ENCODE measurements at regions not wholly inside any gene's neighbourhood (a gene's known extent, or its start where the extent isn't known, plus 50 kb on each side); places are given as distances from the start of the nearest gene placed in this dataset.
"Not testable (repeated sequence)": the region's sequence is repeated elsewhere in the genome, so short reads cannot be mapped to it uniquely, and the experiment has no call there.

- DNase-seq (no peak), ATAC-seq (replicated peaks) (no peak)
- Mint-ChIP-seq H3K9me3 (peaks cover 0 to 5% of the 10 kb centered on the region in 2 donors), H3K4me3 (no peak overlapping the region), H3K27ac (no peak overlapping the region), H3K36me3 (no peaks in the 10 kb centered on the region), H3K4me1 (no peaks in the 10 kb centered on the region), H3K27me3 (no peaks in the 10 kb centered on the region)
Measured at GRCh38 chr4:127006446-127006877, 626.3 kb upstream of the INTU start.

GRCh38 chr4:127007305-127007704, 625.5 kb upstream of the INTU start:
- Mint-ChIP-seq H3K36me3 (no peaks in the 10 kb centered on the region), H3K4me1 (no peaks in the 10 kb centered on the region), H3K9me3 (peaks cover 0 to 5% of the 10 kb centered on the region in 2 donors), H3K4me3 (no peak overlapping the region), H3K27me3 (no peaks in the 10 kb centered on the region), H3K27ac (no peak overlapping the region)
- no peak for ATAC-seq (replicated peaks)
- DNase-seq, result no peak

GRCh38 chr4:127012549-127012948, 620.2 kb upstream of the INTU start:
- Mint-ChIP-seq H3K27me3 (no peaks in the 10 kb centered on the region), H3K9me3 (peaks cover 0 to 5% of the 10 kb centered on the region in 2 donors), H3K27ac (no peak overlapping the region), H3K4me3 (no peak overlapping the region), H3K4me1 (no peaks in the 10 kb centered on the region), H3K36me3 (no peaks in the 10 kb centered on the region)
- DNase-seq, result no peak
- ATAC-seq (replicated peaks), result no peak

- Mint-ChIP-seq H3K9me3 (no peaks in the 10 kb centered on the region), H3K4me3 (no peak overlapping the region), H3K36me3 (no peaks in the 10 kb centered on the region), H3K27me3 (no peaks in the 10 kb centered on the region), H3K27ac (no peak overlapping the region), H3K4me1 (no peaks in the 10 kb centered on the region)
- no peak for DNase-seq
- ATAC-seq (replicated peaks), result no peak
Measured at GRCh38 chr4:127015667-127016117, 617.1 kb upstream of the INTU start.

GRCh38 chr4:127018381-127018780, 614.4 kb upstream of the INTU start:
- Mint-ChIP-seq H3K9me3 (no peaks in the 10 kb centered on the region), H3K4me3 (no peak overlapping the region), H3K27me3 (no peaks in the 10 kb centered on the region), H3K36me3 (no peaks in the 10 kb centered on the region), H3K4me1 (no peaks in the 10 kb centered on the region), H3K27ac (no peak overlapping the region)
- DNase-seq, result no peak
- no peak for ATAC-seq (replicated peaks)

DNA sequence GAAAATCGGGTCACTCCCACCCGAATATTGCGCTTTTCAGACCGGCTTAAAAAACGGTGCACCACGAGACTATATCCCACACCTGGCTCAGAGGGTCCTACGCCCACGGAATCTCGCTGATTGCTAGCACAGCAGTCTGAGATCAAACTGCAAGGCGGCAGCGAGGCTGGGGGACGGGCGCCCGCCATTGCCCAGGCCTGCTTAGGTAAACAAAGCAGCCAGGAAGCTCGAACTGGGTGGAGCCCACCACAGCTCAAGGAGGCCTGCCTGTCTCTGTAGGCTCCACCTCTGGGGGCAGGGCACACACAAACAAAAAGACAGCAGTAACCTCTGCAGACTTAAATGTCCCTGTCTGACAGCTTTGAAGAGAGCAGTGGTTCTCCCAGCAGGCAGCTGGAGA, 611.9 kb upstream of the INTU start:
- not testable (repeated sequence) for ATAC-seq (replicated peaks); H3K4me1 Mint-ChIP-seq; H3K4me3 Mint-ChIP-seq; H3K9me3 Mint-ChIP-seq; H3K27me3 Mint-ChIP-seq; H3K27ac Mint-ChIP-seq; H3K36me3 Mint-ChIP-seq; DNase-seq

GRCh38 chr4:127036296-127036695, 596.5 kb upstream of the INTU start:
- DNase-seq (no peak), ATAC-seq (replicated peaks) (no peak)
- Mint-ChIP-seq H3K36me3 (no peaks in the 10 kb centered on the region), H3K27me3 (no peaks in the 10 kb centered on the region), H3K4me3 (no peak overlapping the region), H3K9me3 (peaks cover 0 to 4% of the 10 kb centered on the region in 2 donors), H3K27ac (no peak overlapping the region), H3K4me1 (no peaks in the 10 kb centered on the region)

GRCh38 chr4:127045861-127046260, 586.9 kb upstream of the INTU start:
- H3K4me3 Mint-ChIP-seq, result no peak overlapping the region
- ATAC-seq (replicated peaks) (no peak), DNase-seq (no peak)
- H3K36me3 Mint-ChIP-seq, result no peaks in the 10 kb centered on the region
- H3K27me3 Mint-ChIP-seq, result no peaks in the 10 kb centered on the region
- peaks cover 4 to 6% of the 10 kb centered on the region in 2 donors for H3K9me3 Mint-ChIP-seq
- no peak overlapping the region for H3K27ac Mint-ChIP-seq
- H3K4me1 Mint-ChIP-seq, result no peaks in the 10 kb centered on the region

DNA sequence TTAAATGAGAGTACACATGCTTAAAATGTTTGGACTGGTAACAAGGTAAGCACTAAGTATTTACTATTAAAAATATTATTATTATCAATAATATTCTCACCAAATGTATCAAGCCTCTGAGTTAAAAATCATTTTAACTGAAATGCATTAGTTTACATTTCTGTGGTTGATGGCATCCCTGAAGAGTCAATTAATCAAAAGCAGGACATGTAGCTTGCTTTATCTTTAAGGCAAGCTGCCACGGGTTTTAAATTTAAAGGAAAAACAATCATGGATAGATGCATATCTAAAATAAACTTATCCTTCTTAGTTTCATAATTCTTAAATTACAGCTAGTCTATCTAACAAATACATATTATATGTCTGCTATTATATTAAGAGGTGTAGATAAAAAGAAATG, 584.8 kb upstream of the INTU start:
- H3K27me3 Mint-ChIP-seq, result no peaks in the 10 kb centered on the region
- H3K4me1 Mint-ChIP-seq, result no peaks in the 10 kb centered on the region
- ATAC-seq (replicated peaks) (no peak), DNase-seq (no peak)
- no peak overlapping the region for H3K27ac Mint-ChIP-seq
- peaks cover 0 to 3% of the 10 kb centered on the region in 2 donors for H3K9me3 Mint-ChIP-seq
- no peak overlapping the region for H3K4me3 Mint-ChIP-seq
- no peaks in the 10 kb centered on the region for H3K36me3 Mint-ChIP-seq

GRCh38 chr4:127048376-127049044, 584.2 kb upstream of the INTU start:
- Mint-ChIP-seq H3K27me3 (no peaks in the 10 kb centered on the region), H3K4me1 (no peaks in the 10 kb centered on the region), H3K27ac (no peak overlapping the region), H3K4me3 (no peak overlapping the region), H3K9me3 (peaks cover 0 to 3% of the 10 kb centered on the region in 2 donors), H3K36me3 (no peaks in the 10 kb centered on the region)
- DNase-seq, result no peak
- no peak for ATAC-seq (replicated peaks)

DNA sequence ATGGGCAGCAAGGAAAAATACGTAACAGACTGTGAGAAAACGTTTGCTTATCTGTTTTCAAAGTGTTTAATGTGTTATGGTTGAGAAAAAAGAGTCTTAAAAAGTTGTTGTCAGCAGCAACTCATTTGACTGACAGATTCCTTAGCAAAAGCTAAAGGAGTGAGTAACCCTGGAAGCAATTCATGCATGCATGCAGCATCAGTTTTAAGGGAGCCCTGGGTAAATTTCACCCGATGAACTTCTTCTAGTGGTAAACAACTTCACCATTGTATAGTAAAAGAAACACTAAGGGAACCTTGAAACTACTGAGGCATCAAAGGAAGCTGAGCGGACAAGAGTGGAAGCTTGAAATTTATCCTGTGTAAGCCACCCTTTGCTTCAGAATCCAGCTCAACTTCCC, 583.2 kb upstream of the INTU start:
- Mint-ChIP-seq H3K27me3 (no peaks in the 10 kb centered on the region), H3K4me3 (no peak overlapping the region), H3K9me3 (peaks cover 0 to 3% of the 10 kb centered on the region in 2 donors), H3K4me1 (no peaks in the 10 kb centered on the region), H3K36me3 (no peaks in the 10 kb centered on the region), H3K27ac (no peak overlapping the region)
- no peak for DNase-seq
- no peak for ATAC-seq (replicated peaks)

DNA sequence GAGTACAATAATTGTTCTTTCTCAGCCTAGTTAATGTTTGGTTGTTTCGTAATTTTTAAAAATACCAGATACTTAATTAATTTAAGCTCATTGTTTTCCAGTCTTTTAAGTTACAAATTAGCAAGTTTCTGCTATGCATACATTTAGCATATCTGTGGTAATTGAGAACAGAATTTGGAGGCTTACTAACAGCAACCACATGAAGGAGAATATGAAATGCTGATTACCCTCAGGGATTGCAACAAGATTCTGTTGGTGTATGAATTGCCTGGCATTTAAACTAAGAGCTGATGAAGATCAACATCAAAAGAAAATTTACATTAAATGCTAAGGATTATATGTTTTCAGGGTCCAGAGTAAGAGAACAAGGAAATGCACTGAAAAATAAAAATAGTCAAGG, 580.0 kb upstream of the INTU start:
- ATAC-seq (replicated peaks) (no peak), DNase-seq (no peak)
- H3K27me3 Mint-ChIP-seq, result no peaks in the 10 kb centered on the region
- no peak overlapping the region for H3K27ac Mint-ChIP-seq
- H3K9me3 Mint-ChIP-seq, result peaks cover 9 to 12% of the 10 kb centered on the region in 2 donors
- H3K36me3 Mint-ChIP-seq, result peaks cover 0 to 2% of the 10 kb centered on the region in 2 donors
- no peaks in the 10 kb centered on the region for H3K4me1 Mint-ChIP-seq
- no peak overlapping the region for H3K4me3 Mint-ChIP-seq

DNA sequence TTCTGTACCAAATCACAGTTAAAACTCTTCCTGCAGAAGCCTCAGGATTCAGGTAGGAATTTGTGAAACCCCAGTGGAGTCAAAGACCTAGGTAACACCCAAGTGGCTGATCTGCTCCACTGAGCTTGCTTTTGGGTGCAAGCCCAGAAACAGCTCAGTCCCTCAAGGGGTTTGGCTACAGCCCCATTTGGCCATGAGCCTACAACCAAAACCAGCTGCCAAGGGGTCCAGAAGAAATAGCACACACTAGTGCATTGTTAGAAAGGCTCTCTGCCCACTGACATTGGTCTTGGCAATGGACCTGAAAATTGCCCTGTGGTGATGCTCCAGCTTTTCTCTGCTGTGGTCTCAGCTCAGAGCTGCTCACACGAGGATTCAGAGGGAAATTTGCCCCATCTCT, 577.4 kb upstream of the INTU start:
- Mint-ChIP-seq H3K27me3 (no peaks in the 10 kb centered on the region), H3K27ac (no peak overlapping the region), H3K4me3 (no peak overlapping the region), H3K36me3 (peaks cover 0 to 2% of the 10 kb centered on the region in 2 donors), H3K4me1 (no peaks in the 10 kb centered on the region), H3K9me3 (peaks cover 12 to 15% of the 10 kb centered on the region in 2 donors)
- DNase-seq (no peak), ATAC-seq (replicated peaks) (no peak)

DNA sequence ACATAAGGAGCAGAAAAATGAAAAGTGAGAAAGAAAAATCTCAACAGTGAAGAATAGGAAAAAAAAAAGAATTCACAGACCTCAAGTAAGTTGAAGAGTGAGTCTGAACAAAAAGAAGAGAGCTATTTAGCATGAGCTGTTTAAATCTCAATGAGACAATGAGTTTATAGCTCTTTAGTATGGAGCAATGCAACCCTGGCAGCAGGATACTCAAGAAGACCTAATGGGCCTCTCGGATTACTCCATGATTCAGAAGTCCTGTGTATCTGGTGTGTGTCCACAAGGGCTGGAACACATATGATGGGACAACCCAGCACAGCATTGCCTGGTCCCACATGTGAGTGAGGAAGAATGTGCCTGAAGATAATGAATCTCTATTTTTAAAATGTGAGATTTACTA, 563.1 kb upstream of the INTU start:
- Mint-ChIP-seq H3K9me3 (peaks cover 4 to 6% of the 10 kb centered on the region in 2 donors), H3K27ac (no peak overlapping the region), H3K4me1 (no peaks in the 10 kb centered on the region), H3K36me3 (no peaks in the 10 kb centered on the region), H3K27me3 (no peaks in the 10 kb centered on the region), H3K4me3 (no peak overlapping the region)
- ATAC-seq (replicated peaks), result no peak
- no peak for DNase-seq

DNA sequence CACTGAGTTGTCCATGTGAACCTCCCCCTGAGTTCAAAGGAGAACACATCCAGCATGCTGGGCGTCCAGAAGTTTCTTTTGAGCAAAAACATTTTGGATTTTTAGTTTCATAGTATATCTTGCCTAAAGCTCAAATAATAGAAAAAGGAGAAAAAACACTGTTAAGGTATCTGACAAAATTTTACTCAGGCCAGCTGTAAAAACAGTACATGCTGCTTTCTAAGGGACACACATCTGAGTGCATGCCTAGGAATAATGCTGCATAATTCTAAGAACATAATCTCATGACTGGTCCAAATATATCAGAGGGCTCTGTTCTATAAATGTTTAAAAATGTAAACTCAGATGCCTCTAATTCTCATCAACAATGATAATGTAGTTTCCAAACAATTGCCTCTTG, 561.3 kb upstream of the INTU start:
- H3K36me3 Mint-ChIP-seq, result no peaks in the 10 kb centered on the region
- no peaks in the 10 kb centered on the region for H3K4me1 Mint-ChIP-seq
- H3K4me3 Mint-ChIP-seq, result no peak overlapping the region
- DNase-seq (no peak), ATAC-seq (replicated peaks) (no peak)
- no peaks in the 10 kb centered on the region for H3K27me3 Mint-ChIP-seq
- no peak overlapping the region for H3K27ac Mint-ChIP-seq
- H3K9me3 Mint-ChIP-seq, result peaks cover 6 to 14% of the 10 kb centered on the region in 2 donors

DNA sequence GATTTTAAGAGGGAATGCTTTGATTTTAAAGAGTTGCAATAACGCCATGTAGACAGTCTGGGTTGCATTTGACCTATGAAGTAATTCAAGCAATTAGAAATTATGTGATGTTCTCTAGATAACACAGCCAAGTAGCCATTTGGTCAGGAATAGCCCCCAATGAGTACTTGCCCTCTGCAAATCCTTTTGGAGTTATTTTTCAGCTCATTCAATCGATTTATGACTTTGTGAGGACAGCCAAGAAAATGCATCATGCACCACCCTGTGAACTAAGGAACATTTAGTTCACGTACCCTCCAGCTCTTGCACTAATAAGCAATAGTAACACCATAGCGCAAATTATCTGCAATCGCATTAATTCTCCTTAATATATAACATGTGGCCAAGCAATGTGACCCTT, 552.6 kb upstream of the INTU start:
- no peak for ATAC-seq (replicated peaks)
- no peak for DNase-seq
- H3K9me3 Mint-ChIP-seq, result peaks cover 2 to 10% of the 10 kb centered on the region in 2 donors
- H3K4me1 Mint-ChIP-seq, result no peaks in the 10 kb centered on the region
- no peak overlapping the region for H3K4me3 Mint-ChIP-seq
- H3K27me3 Mint-ChIP-seq, result no peaks in the 10 kb centered on the region
- H3K36me3 Mint-ChIP-seq, result no peaks in the 10 kb centered on the region
- no peak overlapping the region for H3K27ac Mint-ChIP-seq
